HepG2 (cell line): ENCODE measurements at regions not wholly inside any gene's neighbourhood (a gene's known extent, or its start where the extent isn't known, plus 50 kb on each side); places are given as distances from the start of the nearest gene placed in this dataset.

Experiments used
- ATAC-seq: fragments of 200-7000 bp; cut with Tn5 transposase; 3 replicates; pipeline ENCODE4 v1.9.1; 2020; ENCODE audit warnings: mild to moderate bottlenecking, moderate library complexity
- BruUV-seq: library from RNA; stranded (reverse); fragments of 400-500 nt; replicated peaks from 2 replicates; lab custom pipeline; 2021; lab: Mats Ljungman, UMichigan
- CTCF ChIA-PET: fragments of 300-600 bp; formaldehyde crosslinking; extraction: SDS; loops from one replicate; lab custom pipeline; 2021; ENCODE audit warnings: low total read pairs, inconsistent platforms, low intra/inter-chr PET ratio; lab: Yijun Ruan, JAX
- POLR2A ChIA-PET: fragments of 350-600 bp; sonication (Branson Sonifier 250); formaldehyde crosslinking; loops from one replicate; lab custom pipeline; 2020; ENCODE audit warnings: antibody characterized with exemption, inconsistent platforms; lab: Yijun Ruan, JAX
- DNase-seq: peaks from one replicate; pipeline ENCODE4 v3.0.0-alpha.2; 2015; ENCODE audit warnings: low spot score
- FAIRE-seq: peaks from 3 replicates; lab custom pipeline; 2011; peaks lifted over from hg19 to GRCh38; lab: Jason Lieb, UNC
- H2AFZ ChIP-seq: one replicate; pipeline ENCODE4 v1.6.1; 2011; ENCODE audit warnings: low read length, inconsistent platforms
- H3K27ac ChIP-seq: fragments of 300-600 bp; 3 replicates; pipeline ENCODE4 v1.8.0; 2011; ENCODE audit warnings: mixed run types, mild to moderate bottlenecking, mixed read lengths, low read length, inconsistent platforms; ENCODE audit not compliant: insufficient read depth; ENCODE audit errors: extremely low read length
- H3K27me3 ChIP-seq, 2 experiments: fragments of 200-600 bp in 1 of 2; 2 replicates in 1 of 2; 3 replicates in 1 of 2; pipeline versions ENCODE4 v1.6.0 to v1.8.0; 2011; ENCODE audit warnings: low read length in 2 of 2, mild to moderate bottlenecking in 2 of 2, moderate library complexity in 2 of 2, inconsistent platforms in 1 of 2; ENCODE audit not compliant: insufficient read depth in 2 of 2, control insufficient read depth in 1 of 2
- H3K36me3 ChIP-seq, 2 experiments: fragments of 200-600 bp in 1 of 2; replicated peaks in 1 of 2; 2 replicates in 1 of 2; 3 replicates in 1 of 2; pipeline versions ENCODE4 v1.5.1 to v1.8.0; 2011; ENCODE audit warnings: low read length in 2 of 2, inconsistent platforms in 1 of 2; ENCODE audit not compliant: insufficient read depth in 2 of 2, control insufficient read depth in 1 of 2
- H3K4me1 ChIP-seq: 2 replicates; pipeline ENCODE4 v1.5.1; 2012; ENCODE audit warnings: low read length, inconsistent platforms; ENCODE audit not compliant: insufficient read depth
- H3K4me2 ChIP-seq: 2 replicates; pipeline ENCODE4 v1.6.0; 2011; ENCODE audit warnings: low read depth, low read length, inconsistent platforms
- H3K4me3 ChIP-seq, 3 experiments: fragments of 200-600 bp in 1 of 3; sonication (generic), shearing (Covaris generic) in 1 of 3; replicated peaks in 1 of 3; 2 replicates each; pipeline ENCODE4 v1.5.1; 2011 to 2016; ENCODE audit warnings: low read length in 3 of 3, inconsistent platforms in 2 of 3, low read depth in 2 of 3, mild to moderate bottlenecking in 2 of 3, control low read depth in 1 of 3, mixed read lengths in 1 of 3; ENCODE audit not compliant: insufficient read depth in 1 of 3
- H3K79me2 ChIP-seq: one replicate; pipeline ENCODE4 v1.6.1; 2011; ENCODE audit warnings: low read length, inconsistent platforms; ENCODE audit not compliant: insufficient read depth
- H3K9ac ChIP-seq: 2 replicates; pipeline ENCODE4 v1.6.0; 2011; ENCODE audit warnings: mild to moderate bottlenecking, low read depth, low read length, inconsistent platforms; ENCODE audit not compliant: insufficient read depth
- H3K9me3 ChIP-seq: 2 replicates; pipeline ENCODE4 v1.5.1; 2012; ENCODE audit warnings: mild to moderate bottlenecking, low read length
- H4K20me1 ChIP-seq: 2 replicates; pipeline ENCODE4 v1.6.0; 2011; ENCODE audit warnings: inconsistent platforms, mild to moderate bottlenecking, low read length, moderate library complexity; ENCODE audit not compliant: insufficient read depth
- ATF7 ChIP-seq, 2 experiments: fragments of 450-650 bp in 1 of 2; sonication (generic) in 1 of 2; formaldehyde crosslinking in 1 of 2; IDR thresholded peaks; 2 replicates each; pipeline versions ENCODE4 v1.4.0 to v1.6.1; 2016 to 2020; ENCODE audit warnings: antibody characterized with exemption in 1 of 2, mild to moderate bottlenecking in 1 of 2, missing genetic modification reagents in 1 of 2
- ATRX ChIP-seq: sonication (generic); formaldehyde crosslinking; IDR thresholded peaks from 2 replicates; pipeline ENCODE4 v1.4.0; 2020; ENCODE audit warnings: missing genetic modification reagents, borderline replicate concordance
- CREB1 ChIP-seq, 2 experiments: fragments of 450-650 bp in 1 of 2; IDR thresholded peaks; 2 replicates each; pipeline ENCODE4 v1.6.1; 2016 to 2017; ENCODE audit warnings: control low read depth in 1 of 2, mild to moderate bottlenecking in 1 of 2, missing compliant biosample characterization in 1 of 2, missing genetic modification characterization in 1 of 2
- IKZF4 ChIP-seq: sonication (generic); formaldehyde crosslinking; IDR thresholded peaks from 2 replicates; pipeline ENCODE4 v1.5.1; 2020; ENCODE audit warnings: borderline replicate concordance, mild to moderate bottlenecking, low read depth, missing genetic modification reagents; ENCODE audit errors: not compliant biosample characterization
- MTF1 ChIP-seq: sonication (generic); formaldehyde crosslinking; IDR thresholded peaks from 2 replicates; pipeline ENCODE4 v1.5.0; 2020; ENCODE audit warnings: missing genetic modification reagents
- NBN ChIP-seq: fragments of 450-650 bp; conservative IDR thresholded peaks from 2 replicates; pipeline ENCODE4 v1.6.1; 2017
- PHB2 ChIP-seq: fragments of 450-650 bp; IDR thresholded peaks from 2 replicates; pipeline ENCODE4 v1.6.1; 2018; ENCODE audit not compliant: partially characterized antibody
- POLR2AphosphoS2 ChIP-seq: IDR thresholded peaks from 2 replicates; pipeline ENCODE4 v1.6.1; 2011; ENCODE audit warnings: low read depth, low read length, improper control_type of control experiment
- SAP130 ChIP-seq: IDR thresholded peaks from 2 replicates; pipeline ENCODE4 v1.6.1; 2016; ENCODE audit warnings: low read depth
- SP2 ChIP-seq: sonication (generic); formaldehyde crosslinking; IDR thresholded peaks from 2 replicates; pipeline ENCODE4 v1.5.1; 2020; ENCODE audit warnings: mild to moderate bottlenecking, missing genetic modification reagents
- TARDBP ChIP-seq: sonication (generic); formaldehyde crosslinking; IDR thresholded peaks from 2 replicates; pipeline ENCODE4 v1.8.0; 2022; ENCODE audit warnings: mild to moderate bottlenecking, missing genetic modification reagents
- TEAD3 ChIP-seq: optimal IDR thresholded peaks from 2 replicates; pipeline ENCODE3; 2016; ENCODE audit warnings: borderline replicate concordance
- ZNF180 ChIP-seq: sonication (generic); formaldehyde crosslinking; IDR thresholded peaks from 2 replicates; pipeline ENCODE4 v1.4.0; 2020; ENCODE audit warnings: low read depth, missing genetic modification reagents, borderline replicate concordance
- ZNF232 ChIP-seq: sonication (generic); formaldehyde crosslinking; IDR thresholded peaks from 2 replicates; pipeline ENCODE4 v1.4.0; 2020; ENCODE audit warnings: missing genetic modification reagents, borderline replicate concordance
- ZNF543 ChIP-seq: sonication (generic); formaldehyde crosslinking; IDR thresholded peaks from 2 replicates; pipeline ENCODE4 v1.4.0; 2020; ENCODE audit warnings: mild to moderate bottlenecking, missing genetic modification reagents
- ZNF761 ChIP-seq: sonication (generic); formaldehyde crosslinking; conservative IDR thresholded peaks from 2 replicates; pipeline ENCODE4 v1.4.0; 2020; ENCODE audit warnings: mild to moderate bottlenecking, missing genetic modification reagents
- ZNF772 ChIP-seq: sonication (generic); formaldehyde crosslinking; IDR thresholded peaks from 2 replicates; pipeline ENCODE4 v1.5.0; 2020; ENCODE audit warnings: mild to moderate bottlenecking, missing genetic modification reagents
- WGBS: methylation state at CpG from one replicate; pipeline ENCODE4 v1.1.6; 2017; ENCODE audit warnings: low lambda C conversion rate; 5-methylcytosine and 5-hydroxymethylcytosine counted together
- in situ Hi-C: cut with HindIII; loops from 2 replicates; pipeline ENCODE4 v1.10.0; 2017; ENCODE audit warnings: low pct_unique_long_range_greater_than_20kb; ENCODE audit not compliant: extremely low pct_ligation_motif_present
- intact Hi-C: fragments of 100-400 bp; cut with micrococcal nuclease; formaldehyde crosslinking; loops from one replicate; pipeline ENCODE4 v1.10.0; 2022; ENCODE audit not compliant: unreplicated experiment
- TF ChIP-seq, protein P1 (sequence below): sonication (generic); formaldehyde crosslinking; IDR thresholded peaks from 2 replicates; pipeline ENCODE4 v1.4.0; 2020; ENCODE audit warnings: missing genetic modification reagents, borderline replicate concordance

GRCh38 chr10:10385831-10386230 lies 631.8 kb upstream of the CELF2 start:
- CTCF ChIA-PET, result no interaction called here

DNA sequence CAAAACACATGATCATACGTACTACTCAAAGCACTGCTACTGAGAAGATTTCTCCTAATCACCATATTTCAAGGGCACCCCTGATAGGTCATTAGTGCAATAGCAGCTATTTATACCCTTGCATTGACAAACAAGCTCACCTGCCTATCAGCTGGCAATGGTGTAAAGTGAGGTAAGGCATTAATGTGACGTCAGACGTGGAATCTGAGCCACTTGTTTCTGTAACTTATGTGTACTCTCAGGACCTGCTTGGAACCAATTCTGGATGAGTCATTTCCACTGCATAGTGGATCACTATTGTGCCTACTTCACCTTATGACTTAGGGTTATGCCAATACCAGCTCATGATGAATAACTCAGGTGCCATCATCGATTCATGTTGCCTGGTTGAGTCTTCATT lies 628.5 kb upstream of the CELF2 start:
- Histone ChIP-seq H3K79me2 (no peaks in the 10 kb centered on the region), H3K36me3 (no peaks in the 10 kb centered on the region), H4K20me1 (no peaks in the 10 kb centered on the region), H3K4me3 (no peak overlapping the region), H2AFZ (no peak overlapping the region), H3K4me1 (no peaks in the 10 kb centered on the region), H3K27me3 (no peaks in the 10 kb centered on the region), H3K9ac (no peak overlapping the region), H3K4me2 (no peak overlapping the region), H3K9me3 (peaks cover 87% of the 10 kb centered on the region), H3K27ac (no peak overlapping the region)
- TF ChIP-seq CREB1 (IDR thresholded peaks at IDR 0.05) (peak; percentile 92), CREB1 (CRISPR knock-in tag; IDR thresholded peaks at IDR 0.05) (no peak), ZNF772 (CRISPR knock-in tag) (no peak), ATF7 (IDR thresholded peaks at IDR 0.05) (peak; percentile 65; the same call in 1 of the 2 replicates), ATF7 (CRISPR knock-in tag; IDR thresholded peaks at IDR 0.05) (no peak), TARDBP (CRISPR knock-in tag) (no peak)
- TF ChIP-seq, protein P1, sequence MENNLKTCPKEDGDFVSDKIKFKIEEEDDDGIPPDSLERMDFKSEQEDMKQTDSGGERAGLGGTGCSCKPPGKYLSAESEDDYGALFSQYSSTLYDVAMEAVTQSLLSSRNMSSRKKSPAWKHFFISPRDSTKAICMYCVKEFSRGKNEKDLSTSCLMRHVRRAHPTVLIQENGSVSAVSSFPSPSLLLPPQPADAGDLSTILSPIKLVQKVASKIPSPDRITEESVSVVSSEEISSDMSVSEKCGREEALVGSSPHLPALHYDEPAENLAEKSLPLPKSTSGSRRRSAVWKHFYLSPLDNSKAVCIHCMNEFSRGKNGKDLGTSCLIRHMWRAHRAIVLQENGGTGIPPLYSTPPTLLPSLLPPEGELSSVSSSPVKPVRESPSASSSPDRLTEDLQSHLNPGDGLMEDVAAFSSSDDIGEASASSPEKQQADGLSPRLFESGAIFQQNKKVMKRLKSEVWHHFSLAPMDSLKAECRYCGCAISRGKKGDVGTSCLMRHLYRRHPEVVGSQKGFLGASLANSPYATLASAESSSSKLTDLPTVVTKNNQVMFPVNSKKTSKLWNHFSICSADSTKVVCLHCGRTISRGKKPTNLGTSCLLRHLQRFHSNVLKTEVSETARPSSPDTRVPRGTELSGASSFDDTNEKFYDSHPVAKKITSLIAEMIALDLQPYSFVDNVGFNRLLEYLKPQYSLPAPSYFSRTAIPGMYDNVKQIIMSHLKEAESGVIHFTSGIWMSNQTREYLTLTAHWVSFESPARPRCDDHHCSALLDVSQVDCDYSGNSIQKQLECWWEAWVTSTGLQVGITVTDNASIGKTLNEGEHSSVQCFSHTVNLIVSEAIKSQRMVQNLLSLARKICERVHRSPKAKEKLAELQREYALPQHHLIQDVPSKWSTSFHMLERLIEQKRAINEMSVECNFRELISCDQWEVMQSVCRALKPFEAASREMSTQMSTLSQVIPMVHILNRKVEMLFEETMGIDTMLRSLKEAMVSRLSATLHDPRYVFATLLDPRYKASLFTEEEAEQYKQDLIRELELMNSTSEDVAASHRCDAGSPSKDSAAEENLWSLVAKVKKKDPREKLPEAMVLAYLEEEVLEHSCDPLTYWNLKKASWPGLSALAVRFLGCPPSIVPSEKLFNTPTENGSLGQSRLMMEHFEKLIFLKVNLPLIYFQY (CRISPR knock-in tag), result no peak
- CTCF ChIA-PET, result no interaction called here
- no peak for DNase-seq
- FAIRE-seq, result no peak
- no peak for ATAC-seq
- POLR2A ChIA-PET, result no interaction called here
- intact Hi-C loops (no loop called here), in situ Hi-C loops (no loop called here)
- 26% methylated on average over 4 of the region's 4 CpGs for whole genome bisulfite sequencing
- no TSS peak for BruUV-seq

More at GRCh38 chr10:10385831-10386230, 631.8 kb upstream of the CELF2 start:
- Histone ChIP-seq H3K79me2 (no peaks in the 10 kb centered on the region), H3K9ac (no peak overlapping the region), H3K27me3 (no peaks in the 10 kb centered on the region), H3K4me3 (no peak overlapping the region), H3K9me3 (peaks cover 89% of the 10 kb centered on the region), H3K4me1 (no peaks in the 10 kb centered on the region), H3K36me3 (no peaks in the 10 kb centered on the region), H3K4me2 (no peak overlapping the region), H2AFZ (no peak overlapping the region), H3K27ac (no peak overlapping the region), H4K20me1 (no peaks in the 10 kb centered on the region)
- FAIRE-seq, result no peak
- TF ChIP-seq MTF1 (CRISPR knock-in tag) (no peak), TEAD3 (no peak), SAP130 (no peak), POLR2AphosphoS2 (no peak), ZNF543 (no peak), ZNF761 (no peak), IKZF4 (CRISPR knock-in tag) (no peak), ATRX (CRISPR knock-in tag) (no peak), SP2 (no peak), ZNF180 (CRISPR knock-in tag) (no peak), PHB2 (no peak), ZNF232 (CRISPR knock-in tag) (no peak), NBN (no peak)
- POLR2A ChIA-PET, result no interaction called here
- DNase-seq, result no peak
- intact Hi-C loops, result no loop called here
- in situ Hi-C loops, result no loop called here
- no TSS peak for BruUV-seq
- no peak for ATAC-seq
